ENCODE measurements at regions not wholly inside any gene's neighbourhood (a gene's known extent, or its start where the extent isn't known, plus 50 kb on each side); places are given as distances from the start of the nearest gene placed in this dataset.

GRCh38 chr4:103923551-103923950 is 203.8 kb upstream of the TACR3 start:
- no peak for TF ChIP-seq CTCF (IDR thresholded peaks at IDR 0.05)
- TF ChIP-seq POLR2A (IDR thresholded peaks at IDR 0.05): no peak
- no peak for TF ChIP-seq POLR2AphosphoS5 (IDR thresholded peaks at IDR 0.05; ENCODE audit: insufficient read depth in 1 of 2, low read depth in 1 of 2)
